ENCODE measurements at regions not wholly inside any gene's neighbourhood (a gene's known extent, or its start where the extent isn't known, plus 50 kb on each side); places are given as distances from the start of the nearest gene placed in this dataset.

- intact Hi-C loops (cut with micrococcal nuclease) = no loop called here
- H3K4me1 Mint-ChIP-seq (ENCODE audit: low read depth) = no peaks in the 10 kb centered on the region
- H3K9me3 Mint-ChIP-seq = no peaks in the 10 kb centered on the region
- no peaks in the 10 kb centered on the region for H3K36me3 Mint-ChIP-seq (ENCODE audit: low read depth)
- no peak overlapping the region for H3K27ac Mint-ChIP-seq
- no peaks in the 10 kb centered on the region for H3K27me3 Mint-ChIP-seq (ENCODE audit: low read depth)
- DNase-seq (ENCODE audit: low spot score) = no peak
- H3K4me3 Mint-ChIP-seq (ENCODE audit: low read depth) = no peak overlapping the region
Measured at GRCh38 chr11:28463826-28464225, 355.6 kb downstream of the METTL15 start.

GRCh38 chr11:28461846-28462245 lies 353.7 kb downstream of the METTL15 start:
- no peaks in the 10 kb centered on the region for H3K27me3 Mint-ChIP-seq (ENCODE audit: low read depth)
- intact Hi-C loops (cut with micrococcal nuclease) = no loop called here
- no peak overlapping the region for H3K27ac Mint-ChIP-seq
- no peak overlapping the region for H3K4me3 Mint-ChIP-seq (ENCODE audit: low read depth)
- no peaks in the 10 kb centered on the region for H3K4me1 Mint-ChIP-seq (ENCODE audit: low read depth)
- H3K36me3 Mint-ChIP-seq (ENCODE audit: low read depth) = no peaks in the 10 kb centered on the region
- DNase-seq (ENCODE audit: low spot score) = no peak
- no peaks in the 10 kb centered on the region for H3K9me3 Mint-ChIP-seq

GRCh38 chr11:28461338-28461737 lies 353.1 kb downstream of the METTL15 start:
- Mint-ChIP-seq H3K9me3 (no peaks in the 10 kb centered on the region), H3K36me3 (ENCODE audit: low read depth) (no peaks in the 10 kb centered on the region), H3K27me3 (ENCODE audit: low read depth) (no peaks in the 10 kb centered on the region), H3K4me1 (ENCODE audit: low read depth) (no peaks in the 10 kb centered on the region), H3K4me3 (ENCODE audit: low read depth) (no peak overlapping the region), H3K27ac (no peak overlapping the region)
- no peak for DNase-seq (ENCODE audit: low spot score)
- intact Hi-C loops (cut with micrococcal nuclease) = no loop called here

GRCh38 chr11:28460348-28460747 lies 352.2 kb downstream of the METTL15 start:
- H3K4me1 Mint-ChIP-seq (ENCODE audit: low read depth) = no peaks in the 10 kb centered on the region
- no peaks in the 10 kb centered on the region for H3K36me3 Mint-ChIP-seq (ENCODE audit: low read depth)
- no peak overlapping the region for H3K4me3 Mint-ChIP-seq (ENCODE audit: low read depth)
- no peak overlapping the region for H3K27ac Mint-ChIP-seq
- intact Hi-C loops (cut with micrococcal nuclease) = no loop called here
- H3K9me3 Mint-ChIP-seq = no peaks in the 10 kb centered on the region
- H3K27me3 Mint-ChIP-seq (ENCODE audit: low read depth) = no peaks in the 10 kb centered on the region
- no peak for DNase-seq (ENCODE audit: low spot score)

GRCh38 chr11:28459912-28460311 lies 351.7 kb downstream of the METTL15 start:
- Mint-ChIP-seq H3K27ac (no peak overlapping the region), H3K4me3 (ENCODE audit: low read depth) (no peak overlapping the region), H3K27me3 (ENCODE audit: low read depth) (no peaks in the 10 kb centered on the region), H3K9me3 (peaks cover under 1% of the 10 kb centered on the region), H3K4me1 (ENCODE audit: low read depth) (no peaks in the 10 kb centered on the region), H3K36me3 (ENCODE audit: low read depth) (no peaks in the 10 kb centered on the region)
- no peak for DNase-seq (ENCODE audit: low spot score)
- intact Hi-C loops (cut with micrococcal nuclease) = no loop called here

GRCh38 chr11:28457481-28458065 lies 349.4 kb downstream of the METTL15 start:
- no peak overlapping the region for H3K27ac Mint-ChIP-seq
- H3K4me1 Mint-ChIP-seq (ENCODE audit: low read depth) = no peaks in the 10 kb centered on the region
- H3K4me3 Mint-ChIP-seq (ENCODE audit: low read depth) = no peak overlapping the region
- intact Hi-C loops (cut with micrococcal nuclease) = no loop called here
- no peak for DNase-seq (ENCODE audit: low spot score)
- H3K36me3 Mint-ChIP-seq (ENCODE audit: low read depth) = no peaks in the 10 kb centered on the region
- peaks cover 5% of the 10 kb centered on the region for H3K9me3 Mint-ChIP-seq
- no peaks in the 10 kb centered on the region for H3K27me3 Mint-ChIP-seq (ENCODE audit: low read depth)

GRCh38 chr11:28448186-28448585 lies 340.0 kb downstream of the METTL15 start:
- Mint-ChIP-seq H3K36me3 (ENCODE audit: low read depth) (no peaks in the 10 kb centered on the region), H3K27ac (no peak overlapping the region), H3K27me3 (ENCODE audit: low read depth) (no peaks in the 10 kb centered on the region), H3K4me3 (ENCODE audit: low read depth) (no peak overlapping the region), H3K4me1 (ENCODE audit: low read depth) (no peaks in the 10 kb centered on the region), H3K9me3 (no peaks in the 10 kb centered on the region)
- intact Hi-C loops (cut with micrococcal nuclease) = no loop called here
- no peak for DNase-seq (ENCODE audit: low spot score)

GRCh38 chr11:28447226-28447625 lies 339.0 kb downstream of the METTL15 start:
- no peak for DNase-seq (ENCODE audit: low spot score)
- Mint-ChIP-seq H3K4me3 (ENCODE audit: low read depth) (no peak overlapping the region), H3K4me1 (ENCODE audit: low read depth) (no peaks in the 10 kb centered on the region), H3K9me3 (no peaks in the 10 kb centered on the region), H3K27me3 (ENCODE audit: low read depth) (no peaks in the 10 kb centered on the region), H3K36me3 (ENCODE audit: low read depth) (no peaks in the 10 kb centered on the region), H3K27ac (no peak overlapping the region)
- intact Hi-C loops (cut with micrococcal nuclease) = no loop called here

- intact Hi-C loops (cut with micrococcal nuclease) = no loop called here
- Mint-ChIP-seq H3K4me3 (ENCODE audit: low read depth) (no peak overlapping the region), H3K36me3 (ENCODE audit: low read depth) (no peaks in the 10 kb centered on the region), H3K4me1 (ENCODE audit: low read depth) (no peaks in the 10 kb centered on the region), H3K27me3 (ENCODE audit: low read depth) (no peaks in the 10 kb centered on the region), H3K27ac (no peak overlapping the region), H3K9me3 (peaks cover 6% of the 10 kb centered on the region)
- no peak for DNase-seq (ENCODE audit: low spot score)
Measured at GRCh38 chr11:28442131-28442530, 333.9 kb downstream of the METTL15 start.

GRCh38 chr11:28439403-28439802 lies 331.2 kb downstream of the METTL15 start:
- intact Hi-C loops (cut with micrococcal nuclease) = no loop called here
- H3K36me3 Mint-ChIP-seq (ENCODE audit: low read depth) = no peaks in the 10 kb centered on the region
- no peak overlapping the region for H3K27ac Mint-ChIP-seq

GRCh38 chr11:28420099-28420498 lies 311.9 kb downstream of the METTL15 start:
- H3K36me3 Mint-ChIP-seq (ENCODE audit: low read depth) = no peaks in the 10 kb centered on the region
- H3K4me3 Mint-ChIP-seq (ENCODE audit: low read depth) = no peak overlapping the region

More at GRCh38 chr11:28439403-28439802, 331.2 kb downstream of the METTL15 start:
- no peak for DNase-seq (ENCODE audit: low spot score)
- no peaks in the 10 kb centered on the region for H3K4me1 Mint-ChIP-seq (ENCODE audit: low read depth)
- no peaks in the 10 kb centered on the region for H3K27me3 Mint-ChIP-seq (ENCODE audit: low read depth)
- no peak overlapping the region for H3K4me3 Mint-ChIP-seq (ENCODE audit: low read depth)
- H3K9me3 Mint-ChIP-seq = peaks cover 6% of the 10 kb centered on the region

GRCh38 chr11:28417601-28418323 lies 309.6 kb downstream of the METTL15 start:
- DNase-seq (ENCODE audit: low spot score) = no peak
- Mint-ChIP-seq H3K4me3 (ENCODE audit: low read depth) (no peak overlapping the region), H3K4me1 (ENCODE audit: low read depth) (no peaks in the 10 kb centered on the region), H3K36me3 (ENCODE audit: low read depth) (no peaks in the 10 kb centered on the region), H3K9me3 (no peaks in the 10 kb centered on the region), H3K27me3 (ENCODE audit: low read depth) (no peaks in the 10 kb centered on the region), H3K27ac (no peak overlapping the region)
- intact Hi-C loops (cut with micrococcal nuclease) = no loop called here

More at GRCh38 chr11:28420099-28420498, 311.9 kb downstream of the METTL15 start:
- no peaks in the 10 kb centered on the region for H3K4me1 Mint-ChIP-seq (ENCODE audit: low read depth)
- no peaks in the 10 kb centered on the region for H3K9me3 Mint-ChIP-seq
- no peaks in the 10 kb centered on the region for H3K27me3 Mint-ChIP-seq (ENCODE audit: low read depth)
- no peak for DNase-seq (ENCODE audit: low spot score)
- no peak overlapping the region for H3K27ac Mint-ChIP-seq
- intact Hi-C loops (cut with micrococcal nuclease) = no loop called here

GRCh38 chr11:28412029-28412428 lies 303.8 kb downstream of the METTL15 start:
- Mint-ChIP-seq H3K4me3 (ENCODE audit: low read depth) (no peak overlapping the region), H3K27ac (no peak overlapping the region), H3K36me3 (ENCODE audit: low read depth) (no peaks in the 10 kb centered on the region), H3K4me1 (ENCODE audit: low read depth) (no peaks in the 10 kb centered on the region), H3K27me3 (ENCODE audit: low read depth) (no peaks in the 10 kb centered on the region), H3K9me3 (no peaks in the 10 kb centered on the region)
- intact Hi-C loops (cut with micrococcal nuclease) = no loop called here
- DNase-seq (ENCODE audit: low spot score) = no peak

Data from activated T-helper 2 cell treated with anti-CD3 and anti-CD28 coated beads, Interferon-gamma antibody, Interleukin-2, Interleukin-4, amounts not matched to agents 10 μg/mL and 5 μg/mL and 100 μg/mL, durations not matched to agents 14 hours and 24 hours and 36 hours (primary cell).